ENCODE measurements at regions not wholly inside any gene's neighbourhood (a gene's known extent, or its start where the extent isn't known, plus 50 kb on each side); places are given as distances from the start of the nearest gene placed in this dataset.

DNA sequence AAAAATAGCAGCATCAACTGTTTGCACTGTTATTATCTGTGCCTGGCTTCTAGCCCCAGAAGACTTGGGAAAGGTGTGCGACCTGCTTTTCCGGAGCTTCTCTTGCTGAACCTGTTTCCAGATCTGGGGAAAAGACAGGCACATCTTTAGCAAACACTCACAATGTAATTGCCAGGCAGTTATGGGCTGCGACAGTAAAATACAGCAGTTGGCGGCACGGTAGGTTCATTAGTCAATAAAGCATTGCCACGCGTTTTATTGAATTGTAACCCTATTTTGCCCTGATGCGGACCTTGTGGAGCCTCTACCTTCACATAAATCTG is 223.7 kb upstream of the TSHZ3 start:
- TF ChIP-seq, protein P1, sequence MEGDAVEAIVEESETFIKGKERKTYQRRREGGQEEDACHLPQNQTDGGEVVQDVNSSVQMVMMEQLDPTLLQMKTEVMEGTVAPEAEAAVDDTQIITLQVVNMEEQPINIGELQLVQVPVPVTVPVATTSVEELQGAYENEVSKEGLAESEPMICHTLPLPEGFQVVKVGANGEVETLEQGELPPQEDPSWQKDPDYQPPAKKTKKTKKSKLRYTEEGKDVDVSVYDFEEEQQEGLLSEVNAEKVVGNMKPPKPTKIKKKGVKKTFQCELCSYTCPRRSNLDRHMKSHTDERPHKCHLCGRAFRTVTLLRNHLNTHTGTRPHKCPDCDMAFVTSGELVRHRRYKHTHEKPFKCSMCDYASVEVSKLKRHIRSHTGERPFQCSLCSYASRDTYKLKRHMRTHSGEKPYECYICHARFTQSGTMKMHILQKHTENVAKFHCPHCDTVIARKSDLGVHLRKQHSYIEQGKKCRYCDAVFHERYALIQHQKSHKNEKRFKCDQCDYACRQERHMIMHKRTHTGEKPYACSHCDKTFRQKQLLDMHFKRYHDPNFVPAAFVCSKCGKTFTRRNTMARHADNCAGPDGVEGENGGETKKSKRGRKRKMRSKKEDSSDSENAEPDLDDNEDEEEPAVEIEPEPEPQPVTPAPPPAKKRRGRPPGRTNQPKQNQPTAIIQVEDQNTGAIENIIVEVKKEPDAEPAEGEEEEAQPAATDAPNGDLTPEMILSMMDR (IDR thresholded peaks at IDR 0.05; ENCODE audit: low read depth, low read length): no peak
- no peak for TF ChIP-seq EZH2phosphoT487 (IDR thresholded peaks at IDR 0.05; ENCODE audit: low read depth)

All from OCI-LY3 (cell line).